ENCODE measurements at regions not wholly inside any gene's neighbourhood (a gene's known extent, or its start where the extent isn't known, plus 50 kb on each side); places are given as distances from the start of the nearest gene placed in this dataset.

DNA sequence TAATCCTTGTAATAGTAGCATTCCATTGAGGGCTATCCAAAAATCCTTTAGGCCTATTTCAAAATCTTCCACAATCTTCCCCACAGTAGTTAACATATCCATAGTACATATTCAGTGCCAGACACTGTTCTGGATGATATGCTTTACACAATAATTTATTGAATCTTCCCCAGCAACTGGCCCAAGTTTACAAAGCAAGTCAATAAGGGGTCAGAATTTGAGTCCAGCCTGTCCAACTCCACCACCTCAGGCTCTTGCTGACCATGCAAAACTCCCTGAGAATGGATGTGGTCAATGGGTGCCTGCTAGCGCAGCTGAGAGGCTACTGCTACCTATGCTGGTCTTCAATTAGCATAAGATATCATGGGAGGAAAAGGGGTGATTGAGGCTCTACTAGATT, 529.6 kb downstream of the FGF9 start (continued):
- no peak for TF ChIP-seq CHD7 (IDR thresholded peaks at IDR 0.05; ENCODE audit: insufficient replicate concordance, low read length)
